Inflammatory macrophage treated with lipopolysaccharide for 1 hour (primary cell): ENCODE measurements at regions not wholly inside any gene's neighbourhood (a gene's known extent, or its start where the extent isn't known, plus 50 kb on each side); places are given as distances from the start of the nearest gene placed in this dataset.

ENCODE experiments used
- DNase-seq, 2 donors: peaks; one replicate each; pipeline ENCODE4 v3.0.0-alpha.2; 2020 to 2022

DNA sequence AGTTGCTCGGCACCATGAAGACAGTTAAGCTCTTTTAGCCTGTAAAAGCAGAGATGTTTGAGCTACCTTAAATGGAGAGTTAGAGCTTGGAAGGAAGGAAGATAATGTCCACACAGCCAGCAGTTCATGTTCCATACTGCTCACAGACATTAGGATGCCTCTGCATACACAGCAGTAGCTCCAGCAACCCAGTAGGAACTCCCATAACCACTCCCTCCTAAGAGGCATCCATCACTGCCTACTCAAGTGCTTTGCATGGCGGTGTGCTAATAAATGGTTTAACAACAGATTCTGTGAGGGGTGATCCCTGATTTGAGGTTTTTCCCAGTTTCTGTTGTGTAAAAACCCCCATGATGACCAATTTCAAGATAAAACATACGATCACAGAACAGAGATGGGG lies 286.4 kb downstream of the HACE1 start:
- no peak for DNase-seq

DNA sequence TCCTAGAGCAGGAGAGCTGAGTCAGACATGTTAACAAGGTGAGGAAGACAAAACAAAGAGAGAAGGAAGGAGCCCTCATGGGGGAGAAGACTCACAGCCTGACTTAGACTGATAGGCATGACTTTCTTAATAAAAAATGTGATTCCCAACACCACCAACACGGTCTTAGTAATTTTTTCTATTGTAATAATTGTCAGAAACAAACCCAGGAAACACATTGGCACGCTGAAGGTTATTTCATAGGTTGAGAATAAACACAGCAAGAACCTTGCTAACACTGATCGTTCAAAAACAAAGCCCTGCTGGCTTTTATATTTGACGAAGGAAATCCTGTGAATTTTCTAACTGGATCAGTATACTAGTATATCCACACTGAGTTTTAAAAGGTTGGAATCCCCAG lies 286.8 kb downstream of the HACE1 start:
- DNase-seq, result no peak

DNA sequence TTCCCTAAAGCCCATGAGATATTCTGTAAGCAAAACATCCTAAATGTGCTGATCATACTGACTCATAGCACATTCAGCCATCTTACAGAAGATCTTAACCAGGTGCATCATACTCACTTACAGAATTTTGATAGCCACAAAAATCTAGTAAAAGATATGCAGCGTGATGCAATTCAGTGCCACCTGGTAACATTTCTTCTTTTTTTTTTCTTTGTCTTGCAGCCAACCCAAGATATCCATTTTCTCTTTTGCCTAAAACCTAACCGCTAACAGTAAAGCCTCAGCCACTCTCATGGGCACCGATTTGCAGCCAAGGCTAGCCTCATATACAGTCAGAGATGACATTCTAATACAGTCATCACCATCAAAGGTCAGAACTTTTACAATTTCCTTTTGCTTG lies 293.3 kb downstream of the HACE1 start:
- no peak for DNase-seq

DNA sequence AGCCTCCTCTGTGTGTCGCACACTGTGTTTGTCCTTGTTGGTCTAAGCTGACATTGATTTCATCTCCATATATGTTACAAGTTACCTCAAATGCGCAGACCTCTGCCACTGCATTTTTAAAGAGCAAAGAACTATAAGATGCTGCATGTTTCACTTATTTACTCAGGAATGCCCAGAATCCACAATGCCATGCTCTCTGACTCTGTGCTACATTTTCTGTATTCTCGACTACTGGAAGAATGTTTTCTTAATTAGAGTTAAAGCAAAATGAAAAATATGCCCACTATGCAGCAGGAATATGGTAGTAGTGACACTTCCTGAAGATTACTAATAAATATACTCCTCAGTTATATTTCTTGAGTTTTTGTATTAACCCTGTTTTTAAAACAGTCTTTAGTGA lies 296.4 kb downstream of the HACE1 start:
- DNase-seq, result no peak

DNA sequence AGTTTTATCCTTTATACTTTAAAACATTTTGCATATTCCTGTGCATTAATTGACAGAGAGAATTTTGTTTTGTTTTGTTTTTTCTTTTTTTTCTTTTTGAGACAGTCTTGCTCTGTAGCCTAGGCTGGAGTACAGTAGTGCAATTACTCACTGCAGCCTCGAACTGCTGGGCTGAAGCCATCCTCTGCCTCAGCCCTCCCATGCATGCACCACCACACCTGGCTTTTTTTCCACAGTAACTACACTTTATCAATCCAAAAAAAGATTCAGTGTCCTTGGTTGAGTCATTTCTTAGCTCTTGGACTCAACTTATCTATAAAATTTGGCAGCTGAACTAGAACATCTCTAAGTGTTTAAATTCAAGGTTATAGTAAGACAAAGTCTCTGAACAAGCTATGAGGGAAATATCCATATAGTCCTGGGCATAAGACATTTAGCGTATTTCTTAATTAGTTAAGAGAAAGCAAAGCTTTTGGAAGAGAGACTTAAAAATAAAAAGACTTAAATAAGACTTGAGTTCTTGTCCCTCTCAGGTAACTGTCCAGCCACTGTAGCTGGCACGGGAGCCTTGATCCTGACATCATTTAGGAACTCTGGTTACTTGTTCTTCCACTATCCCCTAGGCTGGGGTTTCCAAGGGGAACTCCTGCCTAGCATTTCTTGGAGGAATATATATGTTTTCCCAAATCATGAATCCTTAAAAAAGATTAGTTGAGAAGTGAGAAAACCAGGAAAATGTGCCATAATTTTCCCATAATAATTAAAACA lies 300.1 kb downstream of the HACE1 start:
- no peak for DNase-seq

DNA sequence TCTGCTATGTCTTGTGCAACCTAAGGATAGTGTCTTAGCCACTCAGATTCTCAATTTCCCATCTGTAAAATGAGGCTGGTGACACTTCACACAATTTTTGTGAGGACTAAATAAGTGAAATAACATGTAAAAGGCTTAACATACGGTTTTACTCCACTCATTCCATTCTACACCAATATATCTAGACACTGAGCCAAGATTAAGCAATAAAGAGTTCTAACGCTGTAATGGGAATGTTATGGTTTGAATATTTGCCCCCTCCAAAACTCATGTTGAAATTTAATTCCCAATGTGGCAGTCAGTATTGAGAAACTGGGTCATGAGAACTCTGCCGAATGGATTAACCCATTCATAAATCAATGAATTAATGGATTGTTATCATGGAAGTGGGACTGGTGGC lies 301.0 kb downstream of the HACE1 start:
- DNase-seq, result no peak

DNA sequence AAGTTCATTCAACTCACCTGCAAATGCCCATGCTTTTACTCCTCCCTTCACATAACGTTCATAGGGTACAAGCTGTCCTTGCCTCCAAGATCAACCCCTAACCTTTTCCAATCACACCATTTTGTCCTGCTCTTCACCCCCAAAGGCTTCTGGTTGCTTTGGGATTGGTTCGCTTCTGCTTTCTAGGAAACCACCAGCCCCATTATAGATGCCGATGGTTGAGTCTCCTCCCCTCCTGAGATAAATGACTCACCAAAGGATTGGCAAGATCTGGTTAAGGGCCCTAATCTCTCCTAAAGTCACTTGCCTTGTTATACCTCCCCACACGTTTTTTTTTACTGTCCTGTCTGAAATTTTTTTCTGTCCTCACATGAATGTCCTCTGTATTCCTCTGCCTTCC lies 311.4 kb downstream of the HACE1 start:
- no peak for DNase-seq

DNA sequence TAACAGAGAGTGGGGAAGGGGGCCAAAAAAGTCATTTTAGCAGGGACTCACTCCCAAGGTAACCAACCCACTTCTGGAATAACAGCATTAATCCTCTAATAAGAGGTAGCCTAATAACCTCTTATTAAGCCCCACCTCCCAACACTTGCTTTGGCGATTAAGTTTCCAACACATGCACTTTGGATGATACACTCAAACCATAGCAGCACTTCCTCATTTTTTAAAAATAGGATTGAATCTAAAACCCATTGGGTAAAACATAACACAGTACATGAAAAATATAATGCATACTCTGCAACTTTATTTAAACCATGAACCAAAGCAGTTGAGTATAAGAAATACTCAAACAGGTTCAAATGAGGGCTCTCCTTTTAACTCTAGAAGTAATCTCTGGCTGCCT lies 318.3 kb downstream of the HACE1 start:
- no peak for DNase-seq

DNA sequence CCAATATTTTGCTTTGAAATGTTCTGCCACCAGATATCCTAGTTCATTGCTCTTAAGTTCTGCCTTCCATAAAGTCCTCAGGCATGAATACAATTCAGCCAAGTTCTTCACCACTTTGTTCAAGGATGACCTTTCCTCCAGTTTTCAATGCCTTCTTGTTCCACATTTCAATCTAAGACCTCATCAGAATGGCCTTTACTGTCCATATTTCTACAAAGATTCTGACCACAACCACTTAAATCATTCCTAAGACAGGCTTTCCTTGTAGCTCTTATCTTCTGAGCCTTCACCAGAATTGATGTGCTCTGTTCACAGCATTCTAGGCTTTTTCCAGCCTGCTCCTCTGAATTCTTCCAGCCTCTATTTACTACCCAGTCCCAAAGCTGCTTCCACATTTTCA lies 319.0 kb downstream of the HACE1 start:
- DNase-seq, result no peak

DNA sequence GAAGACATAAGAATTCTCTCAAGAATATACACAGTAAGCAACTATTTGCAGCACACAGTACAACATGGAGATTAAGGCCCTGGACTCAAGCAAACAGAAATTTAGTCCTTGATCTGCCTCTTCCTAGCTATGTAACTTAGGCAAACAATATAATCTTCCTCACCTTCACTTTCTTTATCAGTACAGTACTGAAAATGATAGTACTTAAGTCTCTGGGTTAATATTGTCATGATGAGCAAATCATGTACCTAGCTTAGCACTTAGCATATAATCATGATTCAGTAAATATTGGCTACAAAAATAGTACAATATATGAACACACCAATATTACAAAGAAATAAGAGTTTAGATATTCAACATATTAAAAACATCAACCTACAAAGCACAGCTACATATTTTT lies 320.5 kb downstream of the HACE1 start:
- no peak for DNase-seq

DNA sequence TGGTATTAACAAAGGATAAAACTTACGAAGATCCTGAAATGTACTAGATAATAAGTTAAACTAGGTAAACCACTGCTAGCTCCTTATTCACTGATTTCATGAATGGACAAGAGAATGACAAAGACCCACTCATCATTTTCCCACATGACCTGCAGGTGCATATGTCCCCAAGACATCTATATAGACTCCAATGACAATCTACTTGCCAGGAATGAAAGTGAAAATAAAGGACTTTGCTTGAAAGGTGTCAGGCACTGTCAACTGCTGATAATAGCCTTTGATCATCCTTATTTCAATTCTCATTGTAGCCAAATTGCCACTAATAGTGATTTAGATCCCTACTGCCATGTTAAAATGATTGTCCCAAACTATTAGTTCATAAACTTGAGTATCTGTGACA lies 321.8 kb downstream of the HACE1 start:
- DNase-seq, result no peak

DNA sequence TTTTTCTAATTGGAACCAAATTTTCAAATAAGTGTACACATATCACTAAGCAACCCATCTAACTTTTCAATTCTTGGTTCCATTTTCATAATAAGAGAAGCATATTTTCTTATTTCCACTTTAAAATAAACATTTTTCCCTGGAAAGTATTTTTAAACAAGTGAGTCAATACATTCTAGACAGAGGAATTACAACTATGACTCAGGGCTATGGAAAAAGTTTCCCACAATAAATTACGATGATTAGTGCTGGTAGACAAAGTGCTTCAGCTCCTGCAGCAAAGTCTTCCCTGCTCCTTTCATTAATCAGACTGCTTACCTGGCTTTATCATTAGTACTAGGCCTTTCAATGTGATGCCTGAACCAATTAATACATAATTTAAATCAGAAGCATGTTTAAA lies 322.5 kb downstream of the HACE1 start:
- DNase-seq, result no peak

DNA sequence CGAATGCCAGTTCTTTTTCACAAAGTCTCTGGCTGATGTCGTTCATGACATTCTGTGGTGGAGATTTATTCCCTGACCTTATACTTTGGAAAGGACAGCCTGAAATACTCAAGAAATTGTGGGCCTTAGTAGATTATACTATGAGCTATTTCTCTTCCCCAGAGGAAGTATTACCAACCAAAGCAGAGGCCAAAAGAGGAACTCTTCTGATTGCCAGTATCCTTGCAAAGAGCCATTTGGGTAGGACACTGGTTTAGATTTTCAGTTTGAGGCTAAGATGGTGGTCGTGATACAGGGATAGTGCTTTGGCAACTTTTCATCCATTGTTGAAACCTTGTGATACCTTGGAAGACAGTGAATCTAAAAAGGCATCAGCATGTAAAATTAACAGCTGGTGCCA lies 327.3 kb downstream of the HACE1 start:
- peak in 1 of 2 donors; percentile 11 for DNase-seq

DNA sequence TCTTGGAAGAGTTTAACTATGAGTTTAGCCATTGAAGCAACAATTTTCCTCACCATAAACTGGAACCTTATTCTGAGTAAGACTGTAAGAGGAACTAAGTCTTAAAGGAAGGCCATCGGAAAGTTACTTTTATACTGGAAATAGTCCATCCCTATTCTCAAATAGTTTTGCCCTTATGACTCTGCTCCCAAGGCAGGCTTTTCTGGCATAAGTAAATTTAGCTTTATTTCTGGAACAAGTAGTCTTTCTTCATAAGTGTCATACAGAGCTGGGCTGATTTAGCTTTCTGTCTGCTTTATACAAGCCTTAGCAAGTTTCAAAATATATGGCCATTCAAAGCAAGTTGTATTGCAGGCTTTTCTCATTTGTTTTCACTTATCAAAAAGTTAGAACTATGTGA lies 328.1 kb downstream of the HACE1 start:
- no peak for DNase-seq

DNA sequence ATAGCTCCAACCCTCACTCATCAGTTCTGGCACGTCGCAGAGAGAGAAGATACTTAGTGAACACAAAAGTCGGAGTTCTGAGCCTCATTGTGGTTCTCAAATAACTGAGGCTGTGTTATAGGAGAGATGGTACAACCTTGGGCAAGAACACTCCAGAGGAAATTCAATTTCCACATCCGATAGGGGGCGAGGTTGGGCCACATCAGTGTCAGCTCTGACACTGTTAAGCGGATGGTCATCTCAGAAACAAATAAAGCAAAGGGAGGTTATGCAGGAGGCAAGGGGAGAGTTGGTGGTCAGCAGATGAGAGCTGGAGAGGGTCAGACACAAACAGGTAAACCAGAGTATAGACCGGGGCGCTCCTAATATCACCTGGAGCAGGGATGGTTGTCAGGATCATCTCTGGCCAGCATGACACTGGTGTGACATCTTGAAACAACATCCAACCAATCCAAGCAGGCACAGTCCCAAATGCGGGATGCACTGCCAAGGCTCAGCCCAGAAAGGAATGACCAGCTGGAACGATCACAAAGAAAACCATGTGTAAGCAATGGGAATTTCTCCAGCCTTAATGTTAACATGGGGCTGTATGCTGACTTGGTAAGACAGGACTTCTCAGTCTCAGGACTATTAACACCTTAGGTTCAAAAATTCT lies 331.8 kb downstream of the HACE1 start:
- no peak for DNase-seq

DNA sequence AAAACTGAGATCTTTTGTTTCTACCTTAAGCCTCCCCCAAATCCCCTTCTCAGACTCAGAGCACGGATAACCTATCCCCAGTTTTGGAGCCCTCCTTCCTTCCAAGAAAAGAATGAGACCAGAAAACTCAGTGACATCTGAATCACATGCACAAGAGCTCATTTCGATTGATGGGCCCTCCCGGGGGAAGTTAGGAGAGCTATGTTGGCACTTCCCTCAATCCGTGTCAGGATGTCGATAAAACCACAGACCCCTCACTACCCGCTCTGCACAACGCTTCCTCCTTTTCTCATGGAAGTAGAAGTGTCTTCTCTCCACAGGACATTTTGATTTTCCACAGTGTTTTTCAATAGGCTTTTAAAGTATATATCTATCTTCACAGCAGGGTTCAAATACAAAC lies 332.4 kb downstream of the HACE1 start:
- DNase-seq, result peak; percentile 8 to 27

DNA sequence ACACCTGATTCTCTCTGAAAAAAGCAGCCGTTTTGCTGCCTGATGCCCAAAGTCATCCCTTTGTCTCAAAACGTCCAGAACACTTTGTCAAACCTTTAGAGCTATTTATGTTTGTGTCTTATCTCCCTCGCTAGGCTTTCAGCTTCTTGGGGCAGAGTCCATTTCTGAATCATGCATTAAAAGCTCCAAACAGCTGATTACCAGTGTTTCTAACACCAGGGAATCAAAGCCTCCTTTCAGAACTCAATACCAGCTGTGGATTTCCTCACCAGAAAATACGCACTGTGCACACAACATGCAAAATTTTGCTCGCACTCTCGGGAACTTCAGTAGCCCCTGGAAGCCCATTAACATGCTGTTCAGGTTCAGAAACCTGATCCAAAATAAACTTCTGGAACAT lies 333.3 kb downstream of the HACE1 start:
- no peak for DNase-seq

DNA sequence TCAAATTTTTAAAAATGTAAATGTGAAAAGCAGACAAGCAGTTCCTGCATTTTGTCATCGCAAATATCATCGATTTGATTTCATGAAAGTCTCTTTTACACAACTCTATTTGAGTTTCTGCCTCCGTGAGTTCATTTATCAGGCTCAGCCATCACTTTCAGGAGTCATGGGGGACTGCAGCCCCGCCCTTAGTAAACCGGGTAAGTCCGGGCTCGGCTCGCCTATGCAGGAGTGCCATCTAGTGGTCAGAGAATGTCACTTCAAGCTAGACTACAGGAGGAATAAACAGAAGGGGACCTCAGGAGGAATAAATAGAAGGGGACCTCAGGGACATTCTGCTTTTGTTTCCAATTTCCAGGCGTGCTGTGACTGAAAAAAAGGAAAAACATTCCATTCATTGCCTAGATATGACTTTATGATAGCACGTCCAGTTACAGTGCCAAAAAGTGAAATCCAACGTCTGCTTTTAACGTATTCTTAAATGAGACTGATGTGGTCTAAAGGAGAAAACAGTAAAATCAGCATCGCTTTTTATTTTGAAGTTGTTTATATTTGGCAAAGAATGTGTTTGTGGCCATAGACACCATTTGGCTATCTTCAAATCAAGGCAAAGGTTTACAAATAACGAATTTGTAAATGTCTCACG lies 333.9 kb downstream of the HACE1 start:
- DNase-seq, result peak; percentile 74 to 93

DNA sequence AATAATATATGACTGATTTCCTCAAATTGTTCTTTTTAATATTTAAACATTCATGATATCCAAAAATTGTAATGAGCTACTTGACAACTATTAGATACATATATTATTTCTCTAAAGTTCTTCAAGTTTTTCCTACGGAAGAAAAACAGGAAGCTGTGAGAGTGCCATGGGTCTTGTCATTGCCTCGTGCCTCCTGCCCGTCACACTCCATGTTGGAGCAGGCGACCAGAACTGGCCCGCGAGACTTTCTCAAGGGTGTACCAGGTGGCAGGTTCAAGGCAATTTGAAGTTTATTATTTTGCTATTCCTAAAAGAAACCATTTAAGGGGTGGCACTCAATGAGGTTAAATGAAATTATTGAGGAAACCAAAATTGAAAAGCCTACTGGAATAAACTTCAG lies 337.2 kb downstream of the HACE1 start:
- peak; percentile 21 to 31 for DNase-seq

DNA sequence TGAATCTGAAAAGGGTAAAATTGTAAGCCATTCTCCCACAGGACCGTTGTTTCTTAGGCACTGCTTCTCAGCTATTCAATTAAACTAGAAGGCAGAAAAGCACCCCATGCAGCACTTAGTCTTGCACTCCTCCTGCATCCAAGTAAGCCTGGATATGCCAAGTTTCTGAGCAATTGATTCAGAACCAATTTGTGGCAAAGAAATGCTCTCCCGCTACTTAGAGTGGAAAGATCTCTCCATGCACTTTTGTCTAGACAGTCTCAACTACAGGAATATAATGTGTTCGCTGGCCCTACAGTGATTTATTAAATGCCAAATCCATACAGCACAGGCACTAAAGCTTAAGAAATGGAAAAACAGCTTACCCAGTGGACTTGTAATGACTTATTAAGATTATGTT lies 338.5 kb downstream of the HACE1 start:
- DNase-seq, result no peak

DNA sequence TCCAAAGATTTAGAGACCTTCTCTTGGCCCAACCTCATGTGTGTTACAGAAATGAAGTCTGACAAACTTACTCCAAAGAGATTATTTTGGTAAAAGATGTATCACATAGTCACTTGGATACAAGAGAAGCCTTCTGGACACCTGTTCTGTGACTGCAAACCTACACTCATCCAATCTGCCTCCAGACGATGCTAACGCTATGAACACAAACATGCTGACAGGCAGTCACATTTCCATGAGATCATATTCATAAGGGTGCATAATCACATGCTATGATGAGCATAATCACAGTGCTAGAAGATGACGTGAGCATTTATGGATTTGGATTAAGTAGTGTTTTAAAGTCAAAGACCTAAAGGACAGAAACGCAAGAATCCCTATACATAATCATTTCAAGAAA lies 340.2 kb downstream of the HACE1 start:
- no peak for DNase-seq

DNA sequence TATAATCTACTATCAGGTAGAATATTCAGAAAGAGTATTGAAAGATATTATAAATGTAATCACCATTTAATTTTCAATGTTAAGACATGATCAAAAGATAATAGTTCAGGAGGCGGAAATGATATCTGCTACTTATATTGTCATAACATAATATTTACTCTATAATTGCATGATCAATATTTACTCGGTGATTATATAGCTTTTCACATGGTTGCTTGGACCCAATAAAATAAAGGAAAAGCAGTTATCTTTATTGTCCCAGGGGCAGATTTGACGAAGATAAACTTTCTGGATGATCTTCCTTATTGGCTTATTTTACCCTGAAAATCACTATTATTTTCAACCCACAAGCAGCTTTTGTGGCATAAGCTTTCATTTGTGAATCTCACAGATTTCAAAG lies 350.4 kb downstream of the HACE1 start:
- no peak for DNase-seq

DNA sequence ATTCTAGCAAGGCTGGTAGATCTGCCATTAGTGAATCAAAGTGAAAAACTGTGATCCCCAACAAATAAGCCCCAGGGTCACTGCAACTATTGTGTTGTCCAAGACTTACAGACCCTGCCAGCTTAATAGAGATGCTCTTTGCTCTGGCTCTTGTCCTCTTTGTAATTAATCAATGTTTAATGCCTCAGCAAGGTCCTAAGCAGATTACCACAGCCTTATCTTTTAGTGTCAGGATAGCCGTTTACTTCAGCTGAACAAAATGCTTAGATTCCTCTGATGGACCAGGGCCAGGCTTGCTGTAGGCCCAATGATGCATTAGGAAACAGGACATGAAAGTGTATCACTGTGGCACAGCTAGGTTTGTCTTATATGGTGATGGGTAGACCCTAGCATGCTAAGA lies 353.3 kb downstream of the HACE1 start:
- DNase-seq, result no peak

DNA sequence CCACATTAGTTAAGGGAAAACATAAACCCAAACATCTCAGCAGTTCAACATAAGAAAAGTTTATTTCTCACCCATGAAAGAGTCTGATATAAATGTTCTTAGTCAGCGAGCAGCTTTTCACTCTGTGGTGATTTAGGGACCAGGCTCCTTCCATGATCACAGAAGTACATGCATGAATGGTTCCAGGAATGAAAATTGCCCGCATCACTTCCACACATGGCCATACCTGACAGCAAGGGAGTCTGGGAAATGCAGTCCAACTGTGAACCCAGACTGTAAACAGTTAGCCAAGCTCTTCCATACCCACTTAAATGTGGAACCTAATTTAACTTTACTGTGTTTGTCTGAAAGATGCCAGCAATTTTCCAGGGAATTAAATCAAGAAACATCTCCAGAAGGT lies 353.9 kb downstream of the HACE1 start:
- DNase-seq, result no peak

DNA sequence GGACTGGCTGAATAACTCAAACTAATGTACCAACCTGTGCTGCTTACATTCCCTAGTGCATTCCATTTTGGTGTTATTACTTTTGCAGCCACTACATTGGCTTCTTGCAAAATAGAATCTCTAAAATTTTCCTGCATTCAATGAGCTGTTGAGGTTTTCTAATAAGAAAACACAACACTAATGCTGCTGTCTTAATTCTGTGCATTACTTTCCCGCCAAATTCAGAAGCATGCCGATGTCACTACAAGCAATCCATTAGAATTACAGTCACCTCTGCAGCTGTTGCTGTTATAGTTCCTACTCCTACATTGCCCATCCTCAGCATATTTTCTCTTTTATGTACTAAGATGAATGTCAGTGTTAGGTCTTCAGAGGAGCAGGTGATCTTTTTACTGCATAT lies 359.5 kb downstream of the HACE1 start:
- no peak for DNase-seq
